Stomach (tissue), 8 donors: ENCODE measurements at regions not wholly inside any gene's neighbourhood (a gene's known extent, or its start where the extent isn't known, plus 50 kb on each side); places are given as distances from the start of the nearest gene placed in this dataset.

Experiments used
- DNase-seq, 2 donors: peaks; one replicate each; pipeline versions ENCODE4 v3.0.0 to v3.0.0-alpha.2; 2013 to 2019
- H3K27ac ChIP-seq, 5 donors: fragments of 200-600 bp in 4 of 5; sonication (generic) in 4 of 5; one replicate each; pipeline ENCODE4 v1.5.1; 2013 to 2019; ENCODE audit warnings: mild to moderate bottlenecking in 1 of 5, moderate library complexity in 1 of 5
- H3K27me3 ChIP-seq, 3 donors: fragments of 200-600 bp; sonication (generic); one replicate each; pipeline ENCODE4 v1.5.1; 2017 to 2019; ENCODE audit warnings: mixed run types in 1 of 3
- H3K36me3 ChIP-seq, 4 donors: fragments of 200-600 bp; sonication (generic); 1 replicate in 3 of 4; 2 replicates in 1 of 4; pipeline ENCODE4 v1.5.1; 2016 to 2019
- H3K4me1 ChIP-seq, 4 donors: fragments of 200-600 bp; sonication (generic); one replicate each; pipeline ENCODE4 v1.5.1; 2016 to 2019
- H3K4me3 ChIP-seq, 4 donors: fragments of 200-600 bp; sonication (generic) in 3 of 4; one replicate each; pipeline ENCODE4 v1.5.1; 2016 to 2019; ENCODE audit warnings: mild to moderate bottlenecking in 1 of 4
- H3K9me3 ChIP-seq, 4 donors: fragments of 200-600 bp; sonication (generic); one replicate each; pipeline ENCODE4 v1.5.1; 2016 to 2019
- CTCF ChIP-seq, 7 experiments: fragments of 450-650 bp in 4 of 7; fragments of 200-600 bp in 3 of 7; sonication (generic) in 3 of 7; IDR thresholded peaks; one replicate each; pipeline ENCODE4 v1.5.1; 2016 to 2019; ENCODE audit warnings: antibody characterized with exemption in 7 of 7, control low read depth in 2 of 7, mild to moderate bottlenecking in 1 of 7
- EP300 ChIP-seq: sonication (generic); formaldehyde crosslinking; IDR thresholded peaks from one replicate; pipeline ENCODE4 v1.6.1; 2017; ENCODE audit warnings: antibody characterized with exemption
- POLR2A ChIP-seq, 4 donors: fragments of 450-650 bp; IDR thresholded peaks; one replicate each; pipeline ENCODE4 v1.6.1; 2016; ENCODE audit warnings: antibody characterized with exemption in 4 of 4, control low read depth in 2 of 4, mild to moderate bottlenecking in 1 of 4, moderate library complexity in 1 of 4
- POLR2AphosphoS5 ChIP-seq, 3 donors: sonication (generic); formaldehyde crosslinking; IDR thresholded peaks; one replicate each; pipeline ENCODE4 v1.6.1; 2016; ENCODE audit warnings: antibody characterized with exemption in 3 of 3
- WGBS, 5 donors: extraction: QIAGEN DNeasy Blood & Tissue Kit in 3 of 5; methylation state at CpG; one replicate each; pipeline versions ENCODE4 v1.1.5 to v1.1.7; 2013 to 2018; 5-methylcytosine and 5-hydroxymethylcytosine counted together
- intact Hi-C: fragments of 100-400 bp; cut with DNase I; formaldehyde crosslinking; loops from one replicate; pipeline ENCODE4 v1.15.1; 2023; ENCODE audit warnings: low total_unique reads
- donor health status: healthy with polysubstance abuse.
- donor health status: Bipolar disorder and iron deficiency.
- donor health status: healthy.

DNA sequence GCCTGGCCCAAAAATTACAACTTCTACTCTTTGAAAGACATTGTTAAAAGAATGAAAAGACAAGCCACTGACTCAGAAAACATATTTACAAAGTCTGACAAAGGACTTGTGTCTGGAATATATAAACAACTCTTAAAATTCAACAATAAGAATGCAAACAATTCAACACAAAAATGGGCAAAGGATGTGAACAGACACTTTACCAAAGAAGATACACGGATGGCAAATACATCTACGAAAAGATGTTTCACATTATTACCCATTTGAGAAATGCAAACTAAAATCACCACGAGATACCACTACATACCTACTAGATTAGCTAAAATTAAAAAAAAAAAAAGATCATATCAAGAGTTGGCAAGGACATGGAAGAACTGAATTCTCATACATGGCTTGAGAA lies 80.8 kb upstream of the METRNL start:
- DNase-seq = no peak
- no peak for TF ChIP-seq EP300
- no peak for TF ChIP-seq CTCF (IDR thresholded peaks at IDR 0.05)
- no peak for TF ChIP-seq POLR2AphosphoS5 (IDR thresholded peaks at IDR 0.05)
- no peak for TF ChIP-seq POLR2A (IDR thresholded peaks at IDR 0.05)
- no peaks in the 10 kb centered on the region for H3K4me1 ChIP-seq
- H3K27ac ChIP-seq = no peak overlapping the region
- H3K27me3 ChIP-seq = no peaks in the 10 kb centered on the region
- H3K4me3 ChIP-seq = no peak overlapping the region
- H3K9me3 ChIP-seq = peaks cover 0 to 11% (median 0%) of the 10 kb centered on the region in 4 donors
- intact Hi-C loops = no loop called here
- 95 to 99% (median 96%) methylated on average over 3 of the region's 3 CpGs for WGBS, 5 donors
- peaks cover 0 to 11% (median 5%) of the 10 kb centered on the region in 4 donors for H3K36me3 ChIP-seq

- TF ChIP-seq EP300 = no peak
- no peak for TF ChIP-seq POLR2A (IDR thresholded peaks at IDR 0.05)
- no peak for TF ChIP-seq CTCF (IDR thresholded peaks at IDR 0.05)
- no peak for TF ChIP-seq POLR2AphosphoS5 (IDR thresholded peaks at IDR 0.05)
- intact Hi-C loops = no loop called here
- Histone ChIP-seq H3K36me3 (peaks cover 0 to 18% (median 12%) of the 10 kb centered on the region in 4 donors), H3K27ac (no peak overlapping the region), H3K4me1 (no peaks in the 10 kb centered on the region), H3K27me3 (no peaks in the 10 kb centered on the region), H3K4me3 (no peak overlapping the region), H3K9me3 (peaks cover 0 to 11% (median 0%) of the 10 kb centered on the region in 4 donors)
- 79 to 87% (median 80%) methylated on average over 6 of the region's 6 CpGs for WGBS, 5 donors
- DNase-seq = no peak
Observed at GRCh38 chr17:83000738-83001137, 78.7 kb upstream of the METRNL start.

- 96 to 98% (median 97%) methylated on average over 22 to 33 of the region's 33 CpGs for WGBS, 5 donors
- no peak for TF ChIP-seq CTCF (IDR thresholded peaks at IDR 0.05)
- TF ChIP-seq EP300 = no peak
- TF ChIP-seq POLR2A (IDR thresholded peaks at IDR 0.05) = no peak
- no peak for TF ChIP-seq POLR2AphosphoS5 (IDR thresholded peaks at IDR 0.05)
- no peaks in the 10 kb centered on the region for H3K27me3 ChIP-seq
Observed at GRCh38 chr17:83002118-83002805, 77.1 kb upstream of the METRNL start.

DNA sequence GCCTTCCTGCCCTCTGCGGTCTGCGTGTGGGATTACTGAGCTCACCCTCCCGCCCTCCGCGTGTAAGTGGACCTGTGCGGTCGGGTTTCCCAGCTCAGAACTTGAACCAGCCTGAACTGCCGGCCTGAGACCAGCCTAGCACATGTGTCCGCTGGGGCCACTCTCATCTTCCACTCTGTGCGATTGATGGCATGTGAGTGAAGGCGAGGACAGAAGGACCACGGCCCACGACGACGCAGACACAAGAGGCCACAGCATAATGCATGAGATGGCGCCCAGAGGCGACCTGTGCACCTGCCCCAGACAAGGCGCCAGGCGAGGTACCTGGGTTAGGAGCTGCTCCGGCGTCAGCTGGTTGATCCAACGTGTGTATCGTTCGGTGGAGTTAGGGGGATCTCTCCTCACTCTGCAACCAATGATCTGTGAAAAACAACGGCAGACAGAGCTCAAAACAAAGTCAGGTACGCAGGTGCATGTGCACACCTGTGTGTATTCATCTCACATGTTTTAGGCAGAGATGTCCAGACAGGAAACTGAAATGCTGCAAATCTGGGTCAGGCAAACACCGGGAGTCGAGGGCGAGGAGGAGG lies 74.5 kb upstream of the METRNL start:
- intact Hi-C loops = no loop called here
- no peak for DNase-seq
- Histone ChIP-seq H3K4me3 (no peak overlapping the region), H3K27me3 (no peaks in the 10 kb centered on the region), H3K27ac (no peak overlapping the region), H3K36me3 (peaks cover 0 to 30% (median 9%) of the 10 kb centered on the region in 4 donors), H3K4me1 (peaks cover 0 to 6% (median under 1%) of the 10 kb centered on the region in 4 donors), H3K9me3 (no peaks in the 10 kb centered on the region)
- TF ChIP-seq POLR2A (IDR thresholded peaks at IDR 0.05) = no peak
- no peak for TF ChIP-seq EP300
- no peak for TF ChIP-seq POLR2AphosphoS5 (IDR thresholded peaks at IDR 0.05)
- TF ChIP-seq CTCF (IDR thresholded peaks at IDR 0.05) = no peak
- 95 to 98% (median 96%) methylated on average over 23 to 29 of the region's 29 CpGs for WGBS, 5 donors

More at GRCh38 chr17:83002118-83002805, 77.1 kb upstream of the METRNL start:
- H3K4me1 ChIP-seq = peaks cover 0 to 3% (median 0%) of the 10 kb centered on the region in 4 donors
- no peak overlapping the region for H3K27ac ChIP-seq
- peaks cover 0 to 30% (median 14%) of the 10 kb centered on the region in 4 donors for H3K36me3 ChIP-seq
- no peak overlapping the region for H3K4me3 ChIP-seq
- no peak for DNase-seq
- H3K9me3 ChIP-seq = peaks cover 0 to 11% (median 0%) of the 10 kb centered on the region in 4 donors
- intact Hi-C loops = no loop called here
